ENCODE measurements at regions not wholly inside any gene's neighbourhood (a gene's known extent, or its start where the extent isn't known, plus 50 kb on each side); places are given as distances from the start of the nearest gene placed in this dataset.

DNA sequence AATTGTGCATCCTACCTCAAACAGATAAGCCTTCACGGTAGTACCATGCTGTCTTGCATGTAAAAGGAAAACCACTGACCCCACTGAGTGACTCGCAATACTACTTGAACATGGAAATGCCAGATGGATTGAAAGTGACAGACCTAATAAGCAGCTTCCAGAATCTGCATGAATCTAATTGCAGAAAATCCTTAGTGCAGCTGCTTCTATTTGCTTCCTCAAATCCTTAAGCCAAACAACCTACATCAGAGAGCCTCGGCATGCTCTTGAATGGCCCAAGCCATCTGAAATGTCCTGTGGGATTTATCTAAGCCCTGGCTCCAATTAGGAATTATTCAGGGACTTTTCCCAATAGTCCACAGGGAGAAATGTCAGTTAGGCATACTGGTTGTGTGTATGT, 509.5 kb upstream of the CELF2 start:
- no TSS peak for BruUV-seq (replicated peaks)
- no peak overlapping the region for H2AFZ ChIP-seq (ENCODE audit: low read depth, low read length, poor library complexity, severe bottlenecking)
- no peak overlapping the region for H3K4me3 ChIP-seq (replicated peaks in 1 of 2; ENCODE audit: low read depth in 1 of 2, low read length in 2 of 2)
- RAD21 ChIA-PET (ENCODE audit: low non-redundant PET in 1 of 2, low total read pairs in 2 of 2, uncharacterized antibody in 2 of 2, unreplicated experiment in 2 of 2) = no interaction called here
- intact Hi-C loops (cut with micrococcal nuclease) = no loop called here
- no peak overlapping the region for H3K4me2 ChIP-seq (ENCODE audit: low read length)
- POLR2A ChIA-PET = no interaction called here
- H4K20me1 ChIP-seq (ENCODE audit: insufficient read depth) = no peaks in the 10 kb centered on the region
- H3K9me2 ChIP-seq (ENCODE audit: insufficient read depth) = no peaks in the 10 kb centered on the region
- no peak overlapping the region for H3K27ac ChIP-seq (ENCODE audit: low read depth, low read length)
- peaks cover 16 to 20% of the 10 kb centered on the region in 2 experiments; a peak in 3 of 4 replicates for H3K9me3 ChIP-seq (ENCODE audit: control insufficient read depth in 1 of 2, insufficient read depth in 1 of 2, low read depth in 1 of 2, low read length in 2 of 2)
- CTCF ChIA-PET = no interaction called here
- no peaks in the 10 kb centered on the region for H3K36me3 ChIP-seq (ENCODE audit: control insufficient read depth in 1 of 2, insufficient read depth in 2 of 2, low read length in 2 of 2)
- DNase-seq (ENCODE audit: low read depth, low spot score) (no peak), ATAC-seq (no peak)
- no peaks in the 10 kb centered on the region for H3K4me1 ChIP-seq (ENCODE audit: control insufficient read depth in 1 of 2, insufficient read depth in 2 of 2, low read length in 2 of 2)
- no peaks in the 10 kb centered on the region for H3K79me2 ChIP-seq (ENCODE audit: insufficient read depth, low read length)
- TF ChIP-seq REST (IDR thresholded peaks at IDR 0.05; ENCODE audit: low read depth) (no peak), EZH2 (IDR thresholded peaks at IDR 0.05) (no peak), ELF1 (IDR thresholded peaks at IDR 0.05; ENCODE audit: borderline replicate concordance, low read depth) (no peak)
- H3K9ac ChIP-seq (ENCODE audit: low read length) = no peak overlapping the region
- H3K27me3 ChIP-seq (ENCODE audit: insufficient read depth, low read length) = no peaks in the 10 kb centered on the region

DNA sequence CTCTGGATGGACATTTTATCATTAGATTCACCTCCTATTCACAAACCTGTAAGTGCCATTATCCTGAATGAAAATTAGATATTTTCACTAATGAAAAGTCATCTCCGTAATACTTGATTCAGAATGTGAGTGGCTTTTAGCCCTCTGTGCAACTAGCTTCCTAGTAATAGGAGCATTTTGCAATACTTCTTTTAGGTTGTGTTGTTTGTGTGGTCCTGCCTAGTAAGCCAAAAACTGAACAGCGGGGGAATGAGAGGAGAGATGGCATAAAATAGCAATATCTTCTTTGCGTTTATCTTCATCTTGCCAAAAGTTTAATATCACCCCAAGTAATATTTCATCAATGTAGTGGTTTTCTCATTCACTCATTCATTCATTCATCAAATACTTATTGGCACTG, 507.5 kb upstream of the CELF2 start:
- ChIA-PET RAD21 (ENCODE audit: low non-redundant PET in 1 of 2, low total read pairs in 2 of 2, uncharacterized antibody in 2 of 2, unreplicated experiment in 2 of 2) (no interaction called here), CTCF (no interaction called here), POLR2A (no interaction called here)
- H3K9me2 ChIP-seq (ENCODE audit: insufficient read depth) = no peaks in the 10 kb centered on the region
- no peaks in the 10 kb centered on the region for H3K79me2 ChIP-seq (ENCODE audit: insufficient read depth, low read length)
- no peaks in the 10 kb centered on the region for H3K27me3 ChIP-seq (ENCODE audit: insufficient read depth, low read length)
- H3K36me3 ChIP-seq (ENCODE audit: control insufficient read depth in 1 of 2, insufficient read depth in 2 of 2, low read length in 2 of 2) = no peaks in the 10 kb centered on the region
- no peak overlapping the region for H3K27ac ChIP-seq (ENCODE audit: low read depth, low read length)
- no peak overlapping the region for H2AFZ ChIP-seq (ENCODE audit: low read depth, low read length, poor library complexity, severe bottlenecking)
- BruUV-seq (replicated peaks) = no TSS peak
- ATAC-seq (no peak), DNase-seq (ENCODE audit: low read depth, low spot score) (no peak)
- no peaks in the 10 kb centered on the region for H3K4me1 ChIP-seq (ENCODE audit: control insufficient read depth in 1 of 2, insufficient read depth in 2 of 2, low read length in 2 of 2)
- no peak overlapping the region for H3K9ac ChIP-seq (ENCODE audit: low read length)
- no peaks in the 10 kb centered on the region for H4K20me1 ChIP-seq (ENCODE audit: insufficient read depth)
- intact Hi-C loops (cut with micrococcal nuclease) = no loop called here
- H3K4me3 ChIP-seq (replicated peaks in 1 of 2; ENCODE audit: low read depth in 1 of 2, low read length in 2 of 2) = no peak overlapping the region
- no peak overlapping the region for H3K4me2 ChIP-seq (ENCODE audit: low read length)
- peaks cover 21 to 26% of the 10 kb centered on the region in 2 experiments; a peak in 2 of 4 replicates for H3K9me3 ChIP-seq (ENCODE audit: control insufficient read depth in 1 of 2, insufficient read depth in 1 of 2, low read depth in 1 of 2, low read length in 2 of 2)
- no peak for TF ChIP-seq FOSL1 (IDR thresholded peaks at IDR 0.05; ENCODE audit: low read depth)
- no peak for TF ChIP-seq CBX3 (IDR thresholded peaks at IDR 0.05; ENCODE audit: low read depth)
- no peak for TF ChIP-seq EZH2phosphoT487 (IDR thresholded peaks at IDR 0.05; ENCODE audit: borderline replicate concordance)
- no peak for TF ChIP-seq CTCF (IDR thresholded peaks at IDR 0.05 in 2 of 3, conservative IDR thresholded peaks at IDR 0.05 in 1 of 3; ENCODE audit: borderline replicate concordance in 1 of 3, insufficient read depth in 1 of 3, low read depth in 2 of 3, low read length in 2 of 3)
- no peak for TF ChIP-seq ZBTB33 (IDR thresholded peaks at IDR 0.05; ENCODE audit: extremely low read depth, insufficient replicate concordance, low read length)
- no peak for TF ChIP-seq SIN3A (IDR thresholded peaks at IDR 0.05; ENCODE audit: low read depth)

Measured in HCT116 (cell line).